ENCODE measurements at regions not wholly inside any gene's neighbourhood (a gene's known extent, or its start where the extent isn't known, plus 50 kb on each side); places are given as distances from the start of the nearest gene placed in this dataset.

DNA sequence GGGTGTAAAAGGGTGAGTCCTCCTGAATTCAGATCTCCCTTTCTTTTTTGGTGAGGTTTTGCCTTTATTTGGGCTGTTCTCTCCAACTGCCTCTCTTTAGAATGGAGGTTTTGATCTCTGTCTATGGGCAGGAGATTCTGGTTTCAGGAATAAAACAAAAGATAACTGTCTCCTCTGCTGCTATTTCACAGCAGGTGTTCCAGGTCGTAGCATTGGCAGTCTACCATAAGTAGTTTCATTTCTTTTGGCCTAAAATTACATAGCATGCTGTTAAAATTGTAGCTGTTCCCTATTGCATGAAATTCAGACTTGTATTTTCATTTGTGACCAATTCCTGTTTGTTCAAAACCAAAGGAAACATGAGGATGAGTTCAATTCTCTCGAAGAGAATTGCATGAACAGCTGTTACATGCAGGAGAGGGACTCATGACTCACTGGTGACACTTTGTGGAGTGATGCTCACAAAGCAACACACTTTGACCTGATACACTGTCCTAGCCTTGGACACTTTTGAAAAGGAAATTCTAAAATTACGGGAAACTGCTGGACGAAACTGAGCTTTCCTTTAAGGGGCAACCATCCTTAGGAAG, 76.8 kb upstream of the SIRPG start:
- TF ChIP-seq, protein P1, sequence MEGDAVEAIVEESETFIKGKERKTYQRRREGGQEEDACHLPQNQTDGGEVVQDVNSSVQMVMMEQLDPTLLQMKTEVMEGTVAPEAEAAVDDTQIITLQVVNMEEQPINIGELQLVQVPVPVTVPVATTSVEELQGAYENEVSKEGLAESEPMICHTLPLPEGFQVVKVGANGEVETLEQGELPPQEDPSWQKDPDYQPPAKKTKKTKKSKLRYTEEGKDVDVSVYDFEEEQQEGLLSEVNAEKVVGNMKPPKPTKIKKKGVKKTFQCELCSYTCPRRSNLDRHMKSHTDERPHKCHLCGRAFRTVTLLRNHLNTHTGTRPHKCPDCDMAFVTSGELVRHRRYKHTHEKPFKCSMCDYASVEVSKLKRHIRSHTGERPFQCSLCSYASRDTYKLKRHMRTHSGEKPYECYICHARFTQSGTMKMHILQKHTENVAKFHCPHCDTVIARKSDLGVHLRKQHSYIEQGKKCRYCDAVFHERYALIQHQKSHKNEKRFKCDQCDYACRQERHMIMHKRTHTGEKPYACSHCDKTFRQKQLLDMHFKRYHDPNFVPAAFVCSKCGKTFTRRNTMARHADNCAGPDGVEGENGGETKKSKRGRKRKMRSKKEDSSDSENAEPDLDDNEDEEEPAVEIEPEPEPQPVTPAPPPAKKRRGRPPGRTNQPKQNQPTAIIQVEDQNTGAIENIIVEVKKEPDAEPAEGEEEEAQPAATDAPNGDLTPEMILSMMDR (conservative IDR thresholded peaks at IDR 0.05; ENCODE audit: low read length) = 0 out of 2 replicates have a peak, but pooled peaks have one; percentile 20
- TF ChIP-seq EZH2phosphoT487 (IDR thresholded peaks at IDR 0.05; ENCODE audit: borderline replicate concordance, low read depth, low read length) = no peak
